Myocyte (in vitro differentiated cells): ENCODE measurements at regions not wholly inside any gene's neighbourhood (a gene's known extent, or its start where the extent isn't known, plus 50 kb on each side); places are given as distances from the start of the nearest gene placed in this dataset.

ENCODE experiments used
- DNase-seq: peaks from one replicate; pipeline ENCODE4 v3.0.0-alpha.2; 2012; ENCODE audit warnings: low read depth

DNA sequence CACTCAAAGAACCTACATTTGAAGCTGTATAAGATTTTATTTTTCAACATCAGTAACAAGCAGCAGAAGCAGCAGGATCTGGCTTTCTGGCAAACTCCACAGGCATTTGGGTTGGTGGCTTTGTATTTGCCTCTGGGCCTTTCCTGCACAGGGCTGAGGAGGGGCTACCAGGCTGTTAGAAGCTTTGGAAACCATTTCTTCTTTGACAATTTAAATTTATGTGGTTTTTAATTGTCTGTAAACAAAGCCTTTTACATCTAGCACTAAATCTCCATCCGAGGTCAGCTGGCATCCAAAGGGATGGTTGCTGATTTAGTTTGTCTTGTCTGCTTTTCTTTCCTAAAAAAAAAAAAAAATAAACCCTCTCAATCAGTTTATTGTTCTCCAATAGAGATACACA, 127.5 kb upstream of the OBI1 start:
- DNase-seq = no peak

DNA sequence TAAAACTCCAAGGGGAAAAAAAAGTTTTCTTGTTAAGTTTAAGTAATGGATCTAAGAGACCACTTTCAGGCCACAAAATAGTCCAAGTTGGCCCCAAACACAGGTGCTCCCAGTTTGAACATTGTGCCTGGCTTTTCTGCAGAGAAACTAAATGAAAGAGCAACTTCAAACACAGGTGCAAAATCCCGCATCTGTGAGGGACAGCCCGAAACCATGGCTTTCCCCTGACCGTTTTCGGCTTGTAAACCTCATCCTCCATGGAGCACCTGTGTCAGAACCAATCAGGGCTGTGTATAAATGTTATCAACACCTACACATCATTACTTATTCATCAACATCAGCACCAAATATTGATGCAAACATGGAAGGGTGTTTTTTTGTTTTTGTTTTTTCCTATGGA, 126.8 kb upstream of the OBI1 start:
- no peak for DNase-seq

DNA sequence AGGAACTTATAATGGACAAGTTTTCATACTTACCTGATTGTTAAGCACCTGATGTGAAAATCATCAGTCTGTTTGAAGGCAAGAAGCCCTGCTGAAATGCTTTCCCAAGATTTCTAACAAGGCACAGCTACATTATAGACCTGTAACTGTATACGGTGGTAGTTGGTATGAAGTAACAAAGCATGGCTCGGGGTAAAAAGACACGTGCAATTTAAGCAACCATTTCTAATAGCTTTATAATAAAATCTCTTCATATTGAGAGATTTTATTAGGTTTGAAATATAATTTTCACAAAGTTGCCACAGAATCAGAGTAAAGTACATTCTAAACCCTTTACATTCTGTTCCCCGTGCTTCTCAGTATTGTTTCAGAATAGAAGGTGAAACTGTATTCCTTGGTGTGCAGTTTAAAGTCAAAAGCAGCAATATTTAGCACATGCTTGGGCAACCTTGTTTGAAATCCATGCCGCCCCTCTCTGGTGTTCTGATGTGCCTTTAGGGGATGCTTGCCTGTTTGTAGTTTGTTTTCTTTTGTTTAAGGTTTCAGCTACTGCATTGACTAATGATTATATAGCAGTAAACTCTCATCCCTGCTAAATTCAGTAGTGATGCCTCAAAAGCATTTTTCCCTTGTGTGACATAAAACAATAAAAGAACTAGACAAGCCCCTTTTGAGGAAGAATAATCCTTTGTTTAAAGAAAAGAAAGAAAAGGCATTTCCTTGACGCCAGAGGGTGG, 125.2 kb upstream of the OBI1 start:
- DNase-seq = no peak

DNA sequence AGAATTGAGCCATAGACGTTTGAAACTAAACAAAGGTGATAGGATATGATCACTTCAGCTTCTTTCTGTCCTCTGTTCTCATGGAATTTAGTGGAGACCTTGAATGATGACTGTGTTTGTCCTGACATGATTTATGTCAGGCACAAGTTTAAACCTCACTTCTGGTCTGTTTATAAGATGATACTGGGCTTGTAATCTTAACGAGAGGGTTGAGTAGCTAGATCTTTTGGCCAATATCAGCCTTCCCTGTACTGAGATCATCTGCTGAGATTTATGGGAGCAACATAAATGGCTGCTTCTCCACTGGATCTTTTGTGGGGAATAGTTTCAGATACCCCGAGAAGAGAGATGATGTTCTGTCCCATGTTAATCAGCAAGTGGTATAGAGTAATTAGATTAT, 121.8 kb upstream of the OBI1 start:
- DNase-seq = no peak

DNA sequence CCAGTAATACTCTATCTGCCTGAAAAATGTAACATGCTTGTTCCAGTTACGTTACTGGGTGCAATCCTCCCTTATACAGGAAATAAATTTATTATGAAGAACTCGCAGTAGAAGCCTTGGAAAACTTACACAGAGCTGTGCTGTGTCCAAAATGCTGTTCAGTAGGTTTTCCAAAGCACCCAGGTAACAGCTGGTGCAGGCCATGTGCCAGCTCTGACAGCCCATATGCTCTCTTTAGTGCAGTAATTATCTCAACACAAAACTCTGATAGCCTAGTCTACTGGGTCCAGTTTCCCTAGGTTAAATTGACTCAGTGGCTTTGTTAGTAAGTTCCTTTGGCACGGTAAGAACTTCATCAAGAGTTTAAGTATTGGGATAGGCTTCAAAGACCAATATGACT, 120.7 kb upstream of the OBI1 start:
- no peak for DNase-seq

DNA sequence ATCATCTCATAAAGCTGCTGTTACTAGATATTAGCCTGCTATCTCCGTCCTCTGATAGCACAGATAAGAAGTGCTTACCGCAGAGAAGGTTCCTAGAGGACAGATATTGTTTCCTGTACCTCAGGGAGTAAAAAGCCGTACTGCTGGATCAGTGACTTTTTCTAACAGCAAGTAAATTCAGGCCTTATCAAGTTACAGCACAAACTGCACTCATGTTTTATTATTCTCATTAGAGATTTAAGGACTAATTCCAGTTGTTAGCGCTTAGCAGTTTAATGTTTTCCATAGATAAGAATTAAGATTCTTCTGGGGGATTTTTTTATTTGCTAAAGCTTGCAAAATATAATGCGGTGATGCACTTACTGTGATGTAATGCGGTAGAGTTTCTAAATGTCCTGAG, 119.0 kb upstream of the OBI1 start:
- DNase-seq = no peak

DNA sequence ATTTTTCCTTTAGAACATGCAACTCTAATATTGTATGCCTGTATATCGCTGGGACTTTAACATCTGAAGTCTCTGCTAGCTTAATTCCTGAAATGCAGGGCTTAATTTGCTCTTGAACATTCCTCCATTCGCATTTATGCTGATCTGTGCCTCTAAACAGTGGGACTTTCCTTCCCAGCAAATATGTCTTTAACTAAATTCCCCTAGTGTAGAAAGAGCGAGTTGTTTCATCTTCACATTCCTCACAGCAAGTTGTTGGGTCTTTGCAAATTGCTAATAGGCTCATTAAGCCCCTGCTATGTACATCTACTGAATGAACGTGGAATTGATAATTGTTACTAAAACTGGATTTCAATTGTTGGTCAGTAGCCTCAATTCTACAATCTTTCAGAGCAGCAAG, 118.4 kb upstream of the OBI1 start:
- no peak for DNase-seq

DNA sequence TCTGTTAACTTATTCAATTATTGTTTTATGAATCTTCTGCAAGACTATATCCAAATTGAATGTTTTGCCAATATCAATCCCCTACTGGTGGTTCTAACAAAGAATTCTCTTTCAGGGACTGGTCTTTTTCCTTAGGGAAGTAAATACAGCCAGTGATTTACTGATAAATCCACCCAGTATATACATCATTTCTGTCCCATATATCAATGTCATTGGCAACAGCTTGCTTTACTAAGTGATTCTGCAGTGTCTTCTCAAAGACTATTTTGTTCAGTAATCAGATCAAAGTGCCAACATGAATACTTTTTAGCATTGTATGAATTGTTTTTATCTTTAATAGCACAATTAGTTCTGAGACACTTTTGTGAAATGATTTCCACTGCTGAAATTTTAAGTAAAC, 114.0 kb upstream of the OBI1 start:
- no peak for DNase-seq

DNA sequence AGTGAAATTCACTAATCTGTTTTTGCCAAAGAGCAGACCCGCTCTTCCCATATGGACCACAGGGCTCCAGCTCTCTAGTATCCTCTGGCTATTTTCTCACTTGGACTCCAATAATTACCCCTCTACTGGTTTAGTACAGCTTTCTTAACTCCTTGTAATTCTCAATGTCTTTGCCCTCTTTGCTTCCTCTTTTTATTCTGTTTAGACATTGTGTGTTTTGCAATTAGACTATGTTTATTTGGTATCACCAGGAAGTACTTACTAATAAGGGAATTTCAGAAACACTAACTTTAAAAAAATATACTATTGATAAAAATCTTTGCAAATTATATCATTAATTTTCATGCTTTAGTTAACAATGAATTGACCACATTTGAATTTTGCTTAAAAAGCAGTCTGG, 111.6 kb upstream of the OBI1 start:
- DNase-seq = no peak

DNA sequence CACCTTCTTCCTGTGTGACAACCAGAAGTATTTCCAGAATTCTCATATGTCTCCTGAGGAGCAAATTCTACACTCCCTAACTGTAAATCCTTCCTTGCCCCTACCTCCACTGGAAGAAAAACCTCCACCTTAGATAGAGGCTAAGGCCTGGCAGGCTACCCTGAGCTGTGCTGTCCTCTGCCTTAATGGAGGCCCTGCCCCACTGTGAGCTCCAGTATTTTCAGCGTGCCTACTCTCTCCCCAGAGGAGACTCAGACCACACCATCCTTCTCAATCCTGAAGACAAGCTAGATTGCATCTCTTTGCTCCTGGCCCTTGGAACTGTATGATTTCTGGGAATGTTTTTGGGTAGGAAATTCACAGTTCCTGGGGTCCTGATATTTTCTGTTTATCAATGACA, 110.0 kb upstream of the OBI1 start:
- no peak for DNase-seq

DNA sequence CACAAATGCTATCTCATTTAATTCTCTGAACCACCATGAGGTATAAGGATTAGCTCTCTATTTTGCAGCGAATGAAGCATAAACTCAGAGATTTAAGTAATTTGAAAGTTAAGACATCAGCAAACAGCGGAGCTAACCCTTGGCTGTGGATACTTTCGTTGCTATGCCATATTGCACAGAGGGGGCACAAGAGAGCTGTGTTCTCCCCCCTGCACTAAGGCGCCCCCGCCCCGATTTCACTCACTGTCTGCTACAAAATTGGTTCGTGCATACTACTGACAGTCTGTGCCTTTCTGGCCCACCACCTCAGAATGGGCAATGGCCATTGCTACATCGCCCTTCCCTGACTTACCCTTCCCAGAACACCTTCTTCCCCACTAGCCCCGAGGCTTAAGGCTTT, 105.7 kb upstream of the OBI1 start:
- DNase-seq = no peak

DNA sequence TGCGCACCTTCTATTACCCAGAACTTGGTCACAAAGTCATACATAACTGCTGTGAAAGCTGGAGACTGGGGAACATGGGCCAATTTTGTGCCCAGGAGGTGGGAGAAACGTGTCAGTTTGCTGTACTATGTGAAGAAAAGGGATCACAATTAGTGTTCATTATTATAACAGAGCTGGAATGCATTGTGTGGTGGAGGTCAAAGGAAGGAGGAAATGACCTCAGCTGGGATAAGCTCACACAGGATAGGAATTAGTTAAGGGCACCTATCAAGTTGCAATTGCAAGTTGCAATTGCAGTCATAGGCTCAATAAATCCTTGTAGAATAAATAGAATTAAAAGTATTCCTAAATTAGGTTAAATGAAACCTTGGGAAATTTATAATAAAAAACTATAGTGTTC, 103.9 kb upstream of the OBI1 start:
- no peak for DNase-seq

DNA sequence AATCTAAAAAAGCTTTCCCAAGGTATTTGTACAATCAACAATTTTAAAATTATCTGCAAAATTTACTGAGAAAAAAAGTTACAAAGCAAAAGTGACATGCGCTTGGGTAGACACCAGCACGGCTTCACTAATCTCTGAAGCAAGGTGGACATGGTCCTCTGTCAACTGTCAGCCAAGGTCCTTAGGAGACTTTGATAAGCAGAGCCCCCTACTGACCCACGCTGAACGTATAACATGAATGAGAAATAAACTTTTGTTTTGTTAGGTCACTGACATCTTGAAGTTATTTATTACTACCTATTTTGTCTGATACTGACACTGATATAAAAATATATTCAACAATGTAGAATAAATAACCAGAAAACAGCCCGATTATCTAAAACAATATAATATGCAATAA, 100.7 kb upstream of the OBI1 start:
- no peak for DNase-seq

DNA sequence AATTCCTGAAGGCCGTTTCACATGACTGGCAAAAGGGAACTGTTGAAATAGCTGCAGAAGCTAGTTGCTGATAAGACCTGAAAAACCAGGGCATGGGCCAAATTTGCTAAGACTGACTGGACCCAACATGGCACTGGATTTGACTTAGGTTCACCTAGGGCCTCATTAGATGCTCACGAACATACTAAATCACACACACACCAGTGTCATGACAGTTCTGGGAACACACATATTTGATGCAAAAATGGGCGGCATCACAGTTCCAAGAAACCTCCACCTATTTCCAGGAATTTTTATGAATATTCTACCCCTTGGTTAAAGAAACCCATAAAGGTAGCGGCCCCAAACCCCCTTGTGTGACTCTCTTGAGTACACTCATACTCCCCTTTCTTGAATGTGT, 99.6 kb upstream of the OBI1 start:
- DNase-seq = no peak

DNA sequence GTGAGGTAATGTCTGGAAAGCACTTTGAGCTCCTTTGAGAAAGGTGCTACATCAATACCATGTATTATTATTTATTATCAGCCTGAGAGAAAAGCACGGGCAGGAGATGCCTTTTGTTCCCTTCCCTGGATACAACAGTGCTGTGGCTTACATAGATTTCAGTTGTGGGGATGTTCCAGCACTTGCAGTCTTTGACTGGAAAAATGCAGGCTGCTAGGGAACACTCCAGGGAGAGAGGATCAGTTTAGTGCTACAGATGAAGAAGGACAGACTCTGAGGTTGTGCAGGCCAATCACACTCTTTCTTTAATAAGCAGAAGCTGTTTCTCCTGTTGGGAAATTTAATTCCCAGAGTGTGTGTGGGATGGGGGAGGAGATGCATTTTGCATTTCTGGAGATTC, 94.5 kb upstream of the OBI1 start:
- no peak for DNase-seq

DNA sequence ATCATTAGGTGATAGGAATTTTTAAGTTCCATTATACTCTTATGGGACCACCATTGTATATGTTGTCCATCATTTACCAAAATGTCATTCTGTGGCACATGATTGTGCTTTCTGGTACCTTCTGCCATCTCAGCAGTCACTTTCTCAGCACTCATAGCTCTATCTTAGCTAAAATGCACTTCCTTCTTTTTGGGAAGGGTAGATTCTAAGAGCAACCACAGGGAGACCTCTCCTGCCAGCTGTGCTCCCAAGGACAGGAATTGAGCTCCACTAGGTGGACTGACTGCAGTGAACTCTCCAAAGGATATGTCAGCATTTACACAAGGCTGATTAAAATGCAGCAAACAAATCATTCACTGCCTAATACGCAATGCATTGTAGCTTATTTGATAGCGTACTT, 91.8 kb upstream of the OBI1 start:
- DNase-seq = no peak

DNA sequence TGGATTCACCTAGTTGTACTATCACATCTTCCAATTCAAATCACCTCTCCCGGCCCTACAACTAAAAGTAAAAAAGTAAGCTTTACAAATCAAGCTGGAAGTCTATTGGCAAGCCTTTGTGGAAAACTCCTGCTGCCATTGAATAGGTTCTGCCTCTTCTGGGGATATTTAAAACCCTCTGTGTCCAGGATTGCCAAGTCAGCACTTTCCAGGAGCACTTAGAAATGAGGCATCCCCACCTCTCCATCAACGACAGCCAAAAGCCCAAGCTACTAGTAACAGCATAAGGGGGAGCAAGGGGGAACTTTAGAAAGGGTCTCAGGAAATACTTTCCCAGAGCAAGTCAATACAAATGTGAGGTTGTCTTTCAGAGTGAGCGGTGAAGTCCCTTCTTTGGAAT, 85.0 kb upstream of the OBI1 start:
- DNase-seq = no peak

DNA sequence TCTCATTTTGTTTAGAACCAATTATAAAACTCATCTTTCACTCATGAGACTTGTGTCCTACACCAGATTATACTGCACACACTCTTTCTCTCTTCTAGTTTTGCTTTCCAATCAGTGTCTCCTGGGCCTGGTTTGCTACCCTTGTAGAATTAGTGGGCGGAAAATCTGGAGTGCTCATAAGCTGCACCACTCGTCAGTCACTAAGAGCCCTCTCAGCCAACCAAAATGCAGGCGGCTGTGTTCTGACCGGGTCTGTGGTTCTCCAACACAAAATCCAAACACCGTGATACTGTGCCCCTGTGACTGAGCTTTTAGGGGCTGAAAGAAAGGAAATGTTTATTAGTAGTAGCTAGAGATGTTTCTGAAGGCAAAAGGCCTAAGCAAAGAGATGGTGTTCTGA, 83.7 kb upstream of the OBI1 start:
- DNase-seq = no peak

DNA sequence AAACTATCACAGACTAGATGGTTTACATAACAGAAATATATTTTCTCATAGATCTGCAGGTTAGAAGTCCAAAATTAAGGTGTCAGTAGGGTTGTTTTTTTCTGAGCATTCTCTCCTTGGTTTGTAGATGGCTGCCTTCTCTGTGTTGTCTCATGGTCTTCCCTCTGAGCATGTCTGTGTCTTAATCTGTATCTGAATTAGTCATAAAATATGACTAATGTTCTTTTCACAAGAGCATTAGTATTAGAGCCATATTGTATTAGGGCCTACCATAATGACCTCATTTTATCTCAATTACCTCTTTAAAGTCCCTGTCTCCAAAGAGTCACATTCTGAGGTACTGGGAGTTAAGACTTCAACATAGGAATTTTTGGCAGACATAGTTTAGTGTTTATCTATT, 77.2 kb upstream of the OBI1 start:
- DNase-seq = no peak

DNA sequence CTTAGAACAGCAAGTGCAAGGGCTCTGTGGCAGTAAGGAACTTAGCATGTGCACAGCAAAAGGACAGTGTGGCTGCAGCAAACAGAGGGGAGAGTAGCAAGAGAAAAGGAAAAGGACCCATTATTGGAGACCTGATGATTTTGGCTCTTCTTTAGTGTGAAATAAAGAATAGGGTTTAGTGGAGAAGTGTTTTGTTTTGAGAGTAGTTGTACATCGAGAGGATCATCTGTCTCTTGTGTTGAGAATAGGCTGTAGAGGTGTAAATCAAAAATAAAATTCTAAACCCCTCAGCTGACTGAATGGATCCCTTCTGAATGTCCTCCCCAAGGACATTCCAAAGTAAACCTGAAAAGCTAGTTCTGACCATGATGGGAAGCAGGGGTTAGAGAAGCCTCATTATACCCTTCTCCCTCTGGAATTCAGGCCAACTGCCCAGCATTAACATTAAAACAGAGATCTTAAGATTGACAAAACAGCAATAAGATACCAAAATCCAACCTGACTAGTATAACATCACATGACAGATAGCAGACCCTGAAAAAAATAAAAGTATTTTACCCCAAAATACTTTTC, 73.6 kb upstream of the OBI1 start:
- no peak for DNase-seq

DNA sequence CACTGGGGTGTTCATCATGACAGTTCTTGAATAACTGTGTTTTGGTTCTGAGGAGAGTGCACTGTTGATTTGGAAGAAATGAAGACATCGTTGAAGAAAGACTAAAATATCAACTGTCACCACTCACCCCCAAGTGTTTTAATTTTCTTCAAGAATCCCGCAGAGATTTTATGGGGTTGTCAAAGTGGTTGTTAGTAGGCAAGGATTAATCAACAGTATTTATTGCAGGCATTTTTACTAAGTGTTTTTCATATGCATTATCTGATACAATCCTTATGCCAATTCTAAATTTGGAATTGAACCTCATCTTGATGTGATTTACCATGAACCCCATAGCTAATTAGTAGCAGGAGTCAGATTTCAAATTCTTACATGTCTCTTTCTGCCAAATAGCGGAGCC, 63.7 kb upstream of the OBI1 start:
- DNase-seq = no peak

DNA sequence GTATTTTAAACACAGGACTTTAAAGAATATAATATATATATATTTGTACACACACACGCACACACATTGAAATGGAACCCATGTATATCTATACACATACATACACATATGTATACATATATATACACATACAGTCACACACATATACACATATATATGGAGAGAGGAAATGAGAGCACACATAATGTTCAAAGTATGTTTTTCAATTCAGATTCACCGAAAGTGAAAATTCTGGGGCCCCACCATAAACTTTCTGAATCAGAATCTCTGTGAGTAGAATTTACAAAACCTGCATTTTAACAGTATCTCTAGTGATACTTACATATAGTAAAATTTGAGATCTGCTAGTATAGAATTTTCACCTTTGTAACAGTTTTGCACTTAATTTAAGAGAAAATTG, 60.4 kb upstream of the OBI1 start:
- DNase-seq = no peak

DNA sequence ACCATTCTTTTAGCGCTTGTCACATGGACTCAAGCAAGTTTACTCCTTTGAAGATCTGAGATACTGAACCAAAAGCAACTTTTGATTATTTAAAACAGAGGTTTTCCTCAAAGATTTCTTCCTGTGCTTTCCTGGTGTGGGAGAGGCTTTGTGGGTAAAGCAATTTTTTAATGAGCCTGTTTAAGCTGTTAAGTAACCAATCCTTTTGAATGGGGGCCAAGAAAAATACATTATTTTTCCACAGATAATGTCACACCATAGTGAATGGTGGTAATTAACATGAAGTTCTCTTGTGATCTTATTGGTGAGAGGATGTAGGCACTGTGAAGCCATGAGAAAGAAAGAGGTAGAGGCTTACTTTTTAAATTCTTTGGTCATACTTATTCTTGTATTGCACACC, 55.8 kb upstream of the OBI1 start:
- DNase-seq = no peak

DNA sequence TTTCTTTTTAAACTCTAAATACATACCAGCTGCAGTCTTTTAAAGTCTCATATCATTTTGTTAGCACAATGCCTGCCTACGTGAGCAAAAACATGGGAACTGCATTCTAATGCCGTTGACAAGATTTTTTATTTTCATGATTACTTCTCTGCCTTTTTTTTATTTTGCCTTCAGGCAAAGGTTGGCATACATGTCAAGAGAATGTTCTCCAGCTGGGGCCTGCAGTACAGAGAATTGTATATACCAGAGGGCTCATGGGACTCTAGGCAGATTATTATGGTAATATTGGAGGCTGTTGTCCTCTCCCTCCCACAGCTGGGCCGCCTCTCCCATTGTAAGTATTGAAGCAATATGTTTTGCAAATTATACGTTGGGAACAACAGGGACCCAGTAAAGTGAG, 53.9 kb upstream of the OBI1 start:
- no peak for DNase-seq
